Stomach (tissue), 8 donors: ENCODE measurements at regions not wholly inside any gene's neighbourhood (a gene's known extent, or its start where the extent isn't known, plus 50 kb on each side); places are given as distances from the start of the nearest gene placed in this dataset.

Source experiments
- DNase-seq, 2 donors: peaks; one replicate each; pipeline versions ENCODE4 v3.0.0 to v3.0.0-alpha.2; 2013 to 2019
- H3K27ac ChIP-seq, 5 donors: fragments of 200-600 bp in 4 of 5; sonication (generic) in 4 of 5; one replicate each; pipeline ENCODE4 v1.5.1; 2013 to 2019; ENCODE audit warnings: mild to moderate bottlenecking in 1 of 5, moderate library complexity in 1 of 5
- H3K27me3 ChIP-seq, 3 donors: fragments of 200-600 bp; sonication (generic); one replicate each; pipeline ENCODE4 v1.5.1; 2017 to 2019; ENCODE audit warnings: mixed run types in 1 of 3
- H3K36me3 ChIP-seq, 4 donors: fragments of 200-600 bp; sonication (generic); 1 replicate in 3 of 4; 2 replicates in 1 of 4; pipeline ENCODE4 v1.5.1; 2016 to 2019
- H3K4me1 ChIP-seq, 4 donors: fragments of 200-600 bp; sonication (generic); one replicate each; pipeline ENCODE4 v1.5.1; 2016 to 2019
- H3K4me3 ChIP-seq, 4 donors: fragments of 200-600 bp; sonication (generic) in 3 of 4; one replicate each; pipeline ENCODE4 v1.5.1; 2016 to 2019; ENCODE audit warnings: mild to moderate bottlenecking in 1 of 4
- H3K9me3 ChIP-seq, 4 donors: fragments of 200-600 bp; sonication (generic); one replicate each; pipeline ENCODE4 v1.5.1; 2016 to 2019
- EP300 ChIP-seq: sonication (generic); formaldehyde crosslinking; IDR thresholded peaks from one replicate; pipeline ENCODE4 v1.6.1; 2017; ENCODE audit warnings: antibody characterized with exemption
- POLR2A ChIP-seq, 4 donors: fragments of 450-650 bp; IDR thresholded peaks; one replicate each; pipeline ENCODE4 v1.6.1; 2016; ENCODE audit warnings: antibody characterized with exemption in 4 of 4, control low read depth in 2 of 4, mild to moderate bottlenecking in 1 of 4, moderate library complexity in 1 of 4
- POLR2AphosphoS5 ChIP-seq, 3 donors: sonication (generic); formaldehyde crosslinking; IDR thresholded peaks; one replicate each; pipeline ENCODE4 v1.6.1; 2016; ENCODE audit warnings: antibody characterized with exemption in 3 of 3
- WGBS, 5 donors: extraction: QIAGEN DNeasy Blood & Tissue Kit in 3 of 5; methylation state at CpG; one replicate each; pipeline versions ENCODE4 v1.1.5 to v1.1.7; 2013 to 2018; 5-methylcytosine and 5-hydroxymethylcytosine counted together
- intact Hi-C: fragments of 100-400 bp; cut with DNase I; formaldehyde crosslinking; loops from one replicate; pipeline ENCODE4 v1.15.1; 2023; ENCODE audit warnings: low total_unique reads
- TF ChIP-seq, protein P1 (sequence below), 7 experiments: fragments of 450-650 bp in 4 of 7; fragments of 200-600 bp in 3 of 7; sonication (generic) in 3 of 7; IDR thresholded peaks; one replicate each; pipeline ENCODE4 v1.5.1; 2016 to 2019; ENCODE audit warnings: antibody characterized with exemption in 7 of 7, control low read depth in 2 of 7, mild to moderate bottlenecking in 1 of 7
- donor health status: healthy with polysubstance abuse.
- donor health status: Bipolar disorder and iron deficiency.
- donor health status: healthy.

GRCh38 chr15:92320012-92320699 lies 73.5 kb upstream of the ST8SIA2 start:
- no peaks in the 10 kb centered on the region for H3K9me3 ChIP-seq
- no peak overlapping the region for H3K4me3 ChIP-seq
- H3K4me1 ChIP-seq = peaks cover 0 to 6% (median 0%) of the 10 kb centered on the region in 4 donors
- intact Hi-C loops = no loop called here
- 76 to 85% (median 82%) methylated on average over 6 of the region's 6 CpGs for WGBS, 5 donors
- H3K27ac ChIP-seq = no peak overlapping the region
- no peak for DNase-seq
- peaks cover 0 to 16% (median 0%) of the 10 kb centered on the region in 3 donors for H3K27me3 ChIP-seq
- no peaks in the 10 kb centered on the region for H3K36me3 ChIP-seq
- TF ChIP-seq POLR2AphosphoS5 (IDR thresholded peaks at IDR 0.05) (no peak), EP300 (no peak)
- TF ChIP-seq, protein P1, sequence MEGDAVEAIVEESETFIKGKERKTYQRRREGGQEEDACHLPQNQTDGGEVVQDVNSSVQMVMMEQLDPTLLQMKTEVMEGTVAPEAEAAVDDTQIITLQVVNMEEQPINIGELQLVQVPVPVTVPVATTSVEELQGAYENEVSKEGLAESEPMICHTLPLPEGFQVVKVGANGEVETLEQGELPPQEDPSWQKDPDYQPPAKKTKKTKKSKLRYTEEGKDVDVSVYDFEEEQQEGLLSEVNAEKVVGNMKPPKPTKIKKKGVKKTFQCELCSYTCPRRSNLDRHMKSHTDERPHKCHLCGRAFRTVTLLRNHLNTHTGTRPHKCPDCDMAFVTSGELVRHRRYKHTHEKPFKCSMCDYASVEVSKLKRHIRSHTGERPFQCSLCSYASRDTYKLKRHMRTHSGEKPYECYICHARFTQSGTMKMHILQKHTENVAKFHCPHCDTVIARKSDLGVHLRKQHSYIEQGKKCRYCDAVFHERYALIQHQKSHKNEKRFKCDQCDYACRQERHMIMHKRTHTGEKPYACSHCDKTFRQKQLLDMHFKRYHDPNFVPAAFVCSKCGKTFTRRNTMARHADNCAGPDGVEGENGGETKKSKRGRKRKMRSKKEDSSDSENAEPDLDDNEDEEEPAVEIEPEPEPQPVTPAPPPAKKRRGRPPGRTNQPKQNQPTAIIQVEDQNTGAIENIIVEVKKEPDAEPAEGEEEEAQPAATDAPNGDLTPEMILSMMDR (IDR thresholded peaks at IDR 0.05) = no peak

DNA sequence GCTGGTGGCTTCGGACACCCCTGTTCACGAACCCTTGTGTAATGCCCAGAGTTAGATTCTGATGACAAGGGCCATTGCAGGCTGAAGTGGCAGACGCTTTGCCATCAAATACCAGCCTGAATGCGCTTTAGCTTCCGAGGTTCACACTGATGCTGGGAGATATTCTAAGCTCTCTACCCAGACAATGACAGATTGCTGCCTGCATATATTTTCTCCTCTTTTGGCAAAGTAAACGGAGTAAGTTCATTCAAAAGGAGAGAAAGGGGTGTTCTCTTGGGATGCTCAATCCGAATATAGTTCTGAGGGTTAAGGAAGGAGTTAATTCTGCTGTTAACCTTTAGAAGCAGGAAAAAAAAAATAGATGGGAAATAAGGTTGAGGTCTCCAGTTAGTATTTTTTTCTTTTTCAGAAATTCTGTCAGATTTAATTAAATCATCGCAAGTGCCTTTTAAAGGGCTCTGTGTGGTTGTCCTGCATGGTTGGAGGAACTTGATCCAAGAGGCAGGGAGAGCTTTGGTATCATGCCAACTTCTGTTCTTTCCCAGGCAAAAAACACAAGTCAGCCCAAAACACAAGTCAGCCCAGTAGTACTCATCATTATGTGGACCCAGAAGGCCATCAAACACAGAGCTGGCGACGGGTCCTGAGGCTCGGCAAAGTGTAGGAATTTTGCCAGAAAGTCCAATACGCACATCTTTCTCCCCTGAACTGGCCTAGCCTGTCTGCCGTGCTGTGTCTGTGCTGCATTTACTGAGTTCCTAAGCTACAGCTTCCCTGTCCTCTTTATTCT lies 70.9 kb upstream of the ST8SIA2 start:
- Histone ChIP-seq H3K9me3 (no peaks in the 10 kb centered on the region), H3K27me3 (peaks cover 0 to 13% (median 0%) of the 10 kb centered on the region in 3 donors)
- no peak for TF ChIP-seq POLR2AphosphoS5 (IDR thresholded peaks at IDR 0.05)
- no peak for TF ChIP-seq POLR2A (IDR thresholded peaks at IDR 0.05)
- TF ChIP-seq EP300 = no peak
- TF ChIP-seq, protein P1 (IDR thresholded peaks at IDR 0.05) = no peak

DNA sequence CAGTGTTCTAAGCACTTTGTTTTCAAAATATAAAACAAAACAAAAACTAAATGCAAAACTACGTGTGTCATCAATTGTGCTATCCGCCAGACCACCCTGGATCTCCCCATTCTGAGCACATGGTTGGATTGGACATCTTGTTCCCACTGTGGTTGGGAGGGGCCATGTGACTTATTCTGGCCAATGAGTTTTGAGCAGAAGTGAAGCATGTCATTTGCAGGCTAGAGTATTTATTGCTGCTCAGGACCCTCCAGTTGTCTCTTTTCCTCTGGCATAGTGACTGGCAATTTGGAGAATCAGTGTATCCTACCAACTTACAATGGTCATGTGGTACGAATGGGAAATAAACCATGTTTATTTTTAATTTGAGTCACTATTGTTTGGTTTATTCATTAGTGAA lies 70.2 kb upstream of the ST8SIA2 start:
- peak in 1 of 2 donors; percentile 41 for DNase-seq
- Histone ChIP-seq H3K4me3 (no peak overlapping the region), H3K4me1 (peaks cover 0 to 5% (median 4%) of the 10 kb centered on the region in 4 donors), H3K27ac (no peak overlapping the region), H3K9me3 (no peaks in the 10 kb centered on the region), H3K36me3 (no peaks in the 10 kb centered on the region), H3K27me3 (peaks cover 0 to 7% (median 0%) of the 10 kb centered on the region in 3 donors)
- 75 to 82% (median 80%) methylated on average over 3 of the region's 3 CpGs for WGBS, 5 donors
- TF ChIP-seq EP300 (no peak), POLR2AphosphoS5 (IDR thresholded peaks at IDR 0.05) (no peak), POLR2A (IDR thresholded peaks at IDR 0.05) (no peak)
- TF ChIP-seq, protein P1 (IDR thresholded peaks at IDR 0.05) = no peak
- intact Hi-C loops = no loop called here

More for the DNA sequence above, 70.9 kb upstream of the ST8SIA2 start:
- Histone ChIP-seq H3K27ac (no peak overlapping the region), H3K4me3 (no peak overlapping the region), H3K4me1 (peaks cover 0 to 1% (median under 1%) of the 10 kb centered on the region in 4 donors), H3K36me3 (no peaks in the 10 kb centered on the region)
- intact Hi-C loops = no loop called here
- WGBS, 5 donors = 48 to 66% (median 61%) methylated on average over 13 of the region's 13 CpGs
- peak in 1 of 2 donors; percentile 64 for DNase-seq

GRCh38 chr15:92324101-92324963 lies 69.3 kb upstream of the ST8SIA2 start:
- Histone ChIP-seq H3K36me3 (no peaks in the 10 kb centered on the region), H3K4me3 (no peak overlapping the region), H3K9me3 (no peaks in the 10 kb centered on the region), H3K27me3 (no peaks in the 10 kb centered on the region), H3K27ac (no peak overlapping the region), H3K4me1 (peaks cover 0 to 5% (median 4%) of the 10 kb centered on the region in 4 donors)
- 69 to 80% (median 77%) methylated on average over 8 of the region's 8 CpGs for WGBS, 5 donors
- intact Hi-C loops = no loop called here
- DNase-seq = peak in 1 of 2 donors; percentile 61
- TF ChIP-seq POLR2A (IDR thresholded peaks at IDR 0.05) (no peak), POLR2AphosphoS5 (IDR thresholded peaks at IDR 0.05) (no peak), EP300 (no peak)
- TF ChIP-seq, protein P1 (IDR thresholded peaks at IDR 0.05) = no peak
